HG02763 (cell line): ENCODE measurements at regions not wholly inside any gene's neighbourhood (a gene's known extent, or its start where the extent isn't known, plus 50 kb on each side); places are given as distances from the start of the nearest gene placed in this dataset.
"Not testable (repeated sequence)": the region's sequence is repeated elsewhere in the genome, so short reads cannot be mapped to it uniquely, and the experiment has no call there.

Source experiments
- ATAC-seq: cut with Tn5 transposase; IDR thresholded peaks from one replicate; pipeline ENCODE4 v1.9.1; 2021; ENCODE audit warnings: mild to moderate bottlenecking, moderate library complexity; ENCODE audit not compliant: unreplicated experiment

GRCh38 chr3:34570916-34571705 is 772.7 kb downstream of the PDCD6IP start:
- ATAC-seq: no peak

- no peak for ATAC-seq
Observed at GRCh38 chr3:34571714-34572113, 773.3 kb downstream of the PDCD6IP start.

- no peak for ATAC-seq
Observed at GRCh38 chr3:34575776-34576175, 777.3 kb downstream of the PDCD6IP start.

- ATAC-seq: no peak
Observed at GRCh38 chr3:34582055-34582454, 783.6 kb downstream of the PDCD6IP start.

GRCh38 chr3:34583451-34583850 is 785.0 kb downstream of the PDCD6IP start:
- no peak for ATAC-seq

GRCh38 chr3:34584971-34585370 is 786.5 kb downstream of the PDCD6IP start:
- no peak for ATAC-seq

GRCh38 chr3:34599595-34599994 is 801.2 kb downstream of the PDCD6IP start:
- ATAC-seq: no peak

GRCh38 chr3:34619990-34620389 is 821.6 kb downstream of the PDCD6IP start:
- no peak for ATAC-seq

- no peak for ATAC-seq
Observed at GRCh38 chr3:34626699-34627098, 828.3 kb downstream of the PDCD6IP start.

- no peak for ATAC-seq
Observed at GRCh38 chr3:34634939-34635338, 836.5 kb downstream of the PDCD6IP start.

GRCh38 chr3:34635352-34635850 is 837.0 kb downstream of the PDCD6IP start:
- no peak for ATAC-seq

- ATAC-seq: no peak
Observed at GRCh38 chr3:34646911-34647460, 848.6 kb downstream of the PDCD6IP start.

GRCh38 chr3:34650131-34650530 is 851.7 kb downstream of the PDCD6IP start:
- ATAC-seq: no peak

- no peak for ATAC-seq
Observed at GRCh38 chr3:34668915-34669314, 870.5 kb downstream of the PDCD6IP start.

- ATAC-seq: no peak
Observed at GRCh38 chr3:34669490-34669889, 871.1 kb downstream of the PDCD6IP start.

GRCh38 chr3:34675383-34676120 is 877.1 kb downstream of the PDCD6IP start:
- no peak for ATAC-seq

- ATAC-seq: no peak
Observed at GRCh38 chr3:34676436-34676835, 878.0 kb downstream of the PDCD6IP start.

GRCh38 chr3:34678575-34678974 is 880.1 kb downstream of the PDCD6IP start:
- no peak for ATAC-seq

GRCh38 chr3:34679055-34679454 is 880.6 kb downstream of the PDCD6IP start:
- not testable (repeated sequence) for ATAC-seq

GRCh38 chr3:34683851-34684250 is 885.4 kb downstream of the PDCD6IP start:
- ATAC-seq: no peak

GRCh38 chr3:34686541-34686940 is 888.1 kb downstream of the PDCD6IP start:
- no peak for ATAC-seq

- no peak for ATAC-seq
Observed at GRCh38 chr3:34687671-34688070, 889.2 kb downstream of the PDCD6IP start.
